ENCODE measurements at regions not wholly inside any gene's neighbourhood (a gene's known extent, or its start where the extent isn't known, plus 50 kb on each side); places are given as distances from the start of the nearest gene placed in this dataset.

GRCh38 chr10:33126742-33127141 is 168.7 kb upstream of the ITGB1 start:
- TF ChIP-seq CTCF (IDR thresholded peaks at IDR 0.05; ENCODE audit: extremely low read depth in 1 of 2, insufficient read depth in 1 of 2, low read depth in 1 of 2, low read length in 2 of 2) (no peak), POLR2A (IDR thresholded peaks at IDR 0.05; ENCODE audit: low read depth, low read length) (no peak), MYC (IDR thresholded peaks at IDR 0.05; ENCODE audit: low read depth, low read length) (no peak), POLR2AphosphoS5 (IDR thresholded peaks at IDR 0.05; ENCODE audit: insufficient read depth, low read depth, low read length) (no peak)

Measured in endothelial cell of umbilical vein (primary cell).